Erythroblast (primary cell): ENCODE measurements at regions not wholly inside any gene's neighbourhood (a gene's known extent, or its start where the extent isn't known, plus 50 kb on each side); places are given as distances from the start of the nearest gene placed in this dataset.

Experiments used
- GATA1 ChIP-seq: IDR thresholded peaks from 2 replicates; pipeline ENCODE4 v1.6.1; 2011; ENCODE audit warnings: low read depth, mild to moderate bottlenecking, control low read depth, low read length, moderate library complexity
- POLR2A ChIP-seq: IDR thresholded peaks from 2 replicates; pipeline ENCODE4 v1.6.1; 2011; ENCODE audit warnings: mild to moderate bottlenecking, low read length

- TF ChIP-seq POLR2A, result no peak
- no peak for TF ChIP-seq GATA1
Measured at GRCh38 chr5:82595113-82595512, 317.0 kb upstream of the RPS23 start.
